GM12891 (cell line): ENCODE measurements at regions not wholly inside any gene's neighbourhood (a gene's known extent, or its start where the extent isn't known, plus 50 kb on each side); places are given as distances from the start of the nearest gene placed in this dataset.

Experiments
- POLR2A ChIP-seq: IDR thresholded peaks from 2 replicates; pipeline ENCODE4 v1.6.1; 2011; ENCODE audit warnings: low read depth, low read length, control low read depth
- TAF1 ChIP-seq: IDR thresholded peaks from 2 replicates; pipeline ENCODE4 v1.6.1; 2011; ENCODE audit warnings: low read depth, low read length, control low read depth

DNA sequence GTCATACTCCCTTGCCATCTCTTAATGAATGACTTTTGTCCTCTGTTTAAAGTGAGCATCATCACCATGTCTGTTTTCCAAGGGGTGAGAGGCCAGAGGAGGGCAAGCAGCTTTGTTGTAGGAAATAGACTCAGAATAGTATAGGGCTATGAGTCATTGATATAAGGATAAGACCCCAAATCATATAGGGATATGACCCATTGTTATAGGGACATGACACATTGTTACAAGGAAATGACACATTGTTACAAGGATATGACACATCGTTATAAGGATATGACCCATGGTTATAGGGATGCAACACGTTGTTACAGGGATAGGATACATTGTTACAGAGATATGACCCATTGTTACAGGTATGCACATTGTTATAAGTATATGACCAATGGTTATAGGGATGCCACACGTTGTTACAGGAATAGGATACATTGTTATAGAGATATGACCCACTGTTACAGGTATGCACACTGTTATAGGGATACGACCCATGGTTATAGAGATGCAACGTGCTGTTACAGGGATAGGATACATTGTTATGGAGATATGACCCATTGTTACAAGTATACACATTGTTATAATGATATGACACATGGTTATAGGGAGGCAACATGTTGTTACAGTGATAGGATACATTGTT lies 311.1 kb upstream of the ADARB2 start:
- TF ChIP-seq TAF1 (no peak), POLR2A (no peak)
